ENCODE measurements at regions not wholly inside any gene's neighbourhood (a gene's known extent, or its start where the extent isn't known, plus 50 kb on each side); places are given as distances from the start of the nearest gene placed in this dataset.

- TF ChIP-seq, protein P1, sequence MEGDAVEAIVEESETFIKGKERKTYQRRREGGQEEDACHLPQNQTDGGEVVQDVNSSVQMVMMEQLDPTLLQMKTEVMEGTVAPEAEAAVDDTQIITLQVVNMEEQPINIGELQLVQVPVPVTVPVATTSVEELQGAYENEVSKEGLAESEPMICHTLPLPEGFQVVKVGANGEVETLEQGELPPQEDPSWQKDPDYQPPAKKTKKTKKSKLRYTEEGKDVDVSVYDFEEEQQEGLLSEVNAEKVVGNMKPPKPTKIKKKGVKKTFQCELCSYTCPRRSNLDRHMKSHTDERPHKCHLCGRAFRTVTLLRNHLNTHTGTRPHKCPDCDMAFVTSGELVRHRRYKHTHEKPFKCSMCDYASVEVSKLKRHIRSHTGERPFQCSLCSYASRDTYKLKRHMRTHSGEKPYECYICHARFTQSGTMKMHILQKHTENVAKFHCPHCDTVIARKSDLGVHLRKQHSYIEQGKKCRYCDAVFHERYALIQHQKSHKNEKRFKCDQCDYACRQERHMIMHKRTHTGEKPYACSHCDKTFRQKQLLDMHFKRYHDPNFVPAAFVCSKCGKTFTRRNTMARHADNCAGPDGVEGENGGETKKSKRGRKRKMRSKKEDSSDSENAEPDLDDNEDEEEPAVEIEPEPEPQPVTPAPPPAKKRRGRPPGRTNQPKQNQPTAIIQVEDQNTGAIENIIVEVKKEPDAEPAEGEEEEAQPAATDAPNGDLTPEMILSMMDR (IDR thresholded peaks at IDR 0.05): no peak
- TF ChIP-seq POLR2A (IDR thresholded peaks at IDR 0.05): no peak
Measured at GRCh38 chr14:76964695-76965094, 63.8 kb downstream of the IRF2BPL start.

All from heart left ventricle (tissue), 13 donors.